H1 (cell line): ENCODE measurements at regions not wholly inside any gene's neighbourhood (a gene's known extent, or its start where the extent isn't known, plus 50 kb on each side); places are given as distances from the start of the nearest gene placed in this dataset.

Experiments
- CTCF ChIA-PET: fragments of 300-600 bp; sonication (Branson Sonifier 250); formaldehyde crosslinking; loops from one replicate; lab custom pipeline; 2021; ENCODE audit not compliant: partially characterized antibody; lab: Charles Lee
- POLR2A ChIA-PET: fragments of 300-600 bp; sonication (Branson Sonifier 250); formaldehyde crosslinking; loops from one replicate; lab custom pipeline; 2021; ENCODE audit warnings: inconsistent platforms; ENCODE audit not compliant: partially characterized antibody; lab: Charles Lee
- DNase-seq, 2 experiments: peaks; one replicate each; pipeline versions ENCODE4 v3.0.0 to v3.0.0-alpha.2; 2010 to 2022; ENCODE audit warnings: low spot score in 2 of 2, low read depth in 1 of 2, mixed read lengths in 1 of 2
- FAIRE-seq: peaks from 2 replicates; lab custom pipeline; 2011; peaks lifted over from hg19 to GRCh38; lab: Jason Lieb, UNC
- H2AFZ ChIP-seq: 2 replicates; pipeline ENCODE4 v1.8.1; 2012; ENCODE audit warnings: low read length, inconsistent platforms
- H2AK5ac ChIP-seq: 2 replicates; pipeline ENCODE4 v1.6.1; 2013; ENCODE audit warnings: low read depth, low read length
- H2BK120ac ChIP-seq: replicated peaks from 2 replicates; pipeline ENCODE3; 2013; ENCODE audit warnings: low read depth, low read length, inconsistent platforms
- H2BK12ac ChIP-seq: 2 replicates; pipeline ENCODE4 v1.6.1; 2013; ENCODE audit warnings: low read depth, low read length
- H2BK15ac ChIP-seq: 2 replicates; pipeline ENCODE4 v1.6.1; 2013; ENCODE audit warnings: low read length
- H2BK20ac ChIP-seq: 2 replicates; pipeline ENCODE4 v1.6.1; 2013; ENCODE audit warnings: low read length
- H2BK5ac ChIP-seq: 2 replicates; pipeline ENCODE4 v1.6.1; 2013; ENCODE audit warnings: low read depth, low read length
- H3K14ac ChIP-seq: 2 replicates; pipeline ENCODE4 v1.6.1; 2013; ENCODE audit warnings: inconsistent platforms; ENCODE audit not compliant: insufficient read length
- H3K18ac ChIP-seq: 2 replicates; pipeline ENCODE4 v1.6.1; 2013; ENCODE audit warnings: low read length; ENCODE audit errors: extremely low read depth
- H3K23ac ChIP-seq: 2 replicates; pipeline ENCODE4 v1.6.1; 2013; ENCODE audit warnings: inconsistent platforms; ENCODE audit not compliant: insufficient read length
- H3K23me2 ChIP-seq: 2 replicates; pipeline ENCODE4 v1.6.1; 2013; ENCODE audit warnings: low read depth, low read length
- H3K27ac ChIP-seq: 2 replicates; pipeline ENCODE4 v1.6.1; 2011; ENCODE audit warnings: low read depth, low read length, inconsistent platforms
- H3K27me3 ChIP-seq, 4 experiments: replicated peaks in 1 of 4; 1 replicate in 1 of 4; 2 replicates in 3 of 4; pipeline versions ENCODE4 v1.6.1 to v1.8.1; 2011 to 2013; ENCODE audit warnings: low read length in 3 of 4, mild to moderate bottlenecking in 3 of 4, inconsistent platforms in 2 of 4, mixed read lengths in 2 of 4, moderate library complexity in 1 of 4; ENCODE audit not compliant: control insufficient read depth in 3 of 4, insufficient read depth in 3 of 4; ENCODE audit errors: extremely low read depth in 1 of 4
- H3K36me3 ChIP-seq, 4 experiments: 2 replicates each; pipeline versions ENCODE4 v1.6.1 to v1.8.1; 2011 to 2013; ENCODE audit warnings: mild to moderate bottlenecking in 4 of 4, low read length in 3 of 4, moderate library complexity in 2 of 4, control low read depth in 1 of 4, inconsistent platforms in 1 of 4; ENCODE audit not compliant: insufficient read depth in 4 of 4, control insufficient read depth in 2 of 4
- H3K4ac ChIP-seq: replicated peaks from 2 replicates; pipeline ENCODE3; 2013; ENCODE audit warnings: low read length, low read depth, mixed read lengths, inconsistent platforms; ENCODE audit not compliant: insufficient read length
- H3K4me1 ChIP-seq, 4 experiments: replicated peaks in 1 of 4; 1 replicate in 1 of 4; 2 replicates in 3 of 4; pipeline versions ENCODE4 v1.6.1 to v1.8.1; 2011 to 2013; ENCODE audit warnings: low read length in 3 of 4, inconsistent platforms in 2 of 4, mixed read lengths in 1 of 4; ENCODE audit not compliant: insufficient read depth in 4 of 4, control insufficient read depth in 3 of 4
- H3K4me2 ChIP-seq, 2 experiments: 2 replicates each; pipeline versions ENCODE4 v1.6.1 to v1.8.1; 2011 to 2013; ENCODE audit warnings: low read depth in 2 of 2, low read length in 2 of 2, control low read depth in 1 of 2, inconsistent platforms in 1 of 2, mild to moderate bottlenecking in 1 of 2; ENCODE audit not compliant: insufficient read depth in 1 of 2
- H3K4me3 ChIP-seq, 4 experiments: fragments of 200-600, 300-600 bp in 1 of 4; sonication (generic), shearing (Covaris generic), sonication (Bioruptor Twin) in 1 of 4; 2 replicates each; pipeline versions ENCODE4 v1.5.1 to v1.8.1; 2011 to 2016; ENCODE audit warnings: low read length in 4 of 4, low read depth in 3 of 4, control low read depth in 2 of 4, inconsistent platforms in 2 of 4, mild to moderate bottlenecking in 2 of 4, mixed read lengths in 1 of 4, moderate library complexity in 1 of 4; ENCODE audit not compliant: insufficient read depth in 2 of 4; ENCODE audit errors: extremely low read depth in 1 of 4
- H3K56ac ChIP-seq: replicated peaks from 2 replicates; pipeline ENCODE3; 2013; ENCODE audit warnings: low read depth, mild to moderate bottlenecking, mixed read lengths, low read length, inconsistent platforms; ENCODE audit not compliant: insufficient read length
- H3K79me1 ChIP-seq: 2 replicates; pipeline ENCODE4 v1.6.1; 2013; ENCODE audit warnings: low read depth, low read length, control low read depth
- H3K79me2 ChIP-seq, 2 experiments: 2 replicates each; pipeline versions ENCODE4 v1.6.1 to v1.8.1; 2012 to 2013; ENCODE audit warnings: low read length in 2 of 2, mild to moderate bottlenecking in 2 of 2, inconsistent platforms in 1 of 2; ENCODE audit not compliant: insufficient read depth in 2 of 2, control insufficient read depth in 1 of 2
- H3K9ac ChIP-seq, 4 experiments: replicated peaks in 1 of 4; 1 replicate in 1 of 4; 2 replicates in 3 of 4; pipeline versions ENCODE4 v1.6.1 to v1.8.1; 2011 to 2013; ENCODE audit warnings: low read depth in 3 of 4, low read length in 3 of 4, control low read depth in 2 of 4, mild to moderate bottlenecking in 2 of 4, moderate library complexity in 2 of 4, inconsistent platforms in 1 of 4; ENCODE audit errors: extremely low read depth in 1 of 4
- H3K9me3 ChIP-seq, 2 experiments: 2 replicates each; pipeline versions ENCODE4 v1.6.1 to v1.8.1; 2012 to 2013; ENCODE audit warnings: mild to moderate bottlenecking in 2 of 2, moderate library complexity in 2 of 2, control low read depth in 1 of 2, inconsistent platforms in 1 of 2, low read depth in 1 of 2, low read length in 1 of 2, mixed read lengths in 1 of 2; ENCODE audit not compliant: insufficient read depth in 2 of 2
- H4K20me1 ChIP-seq, 2 experiments: replicated peaks in 1 of 2; 2 replicates each; pipeline versions ENCODE3 to v1.8.1; 2011 to 2013; ENCODE audit warnings: inconsistent platforms in 2 of 2, low read length in 2 of 2, mild to moderate bottlenecking in 1 of 2; ENCODE audit not compliant: insufficient read depth in 2 of 2, control insufficient read depth in 1 of 2
- H4K5ac ChIP-seq: 2 replicates; pipeline ENCODE4 v1.6.1; 2013; ENCODE audit warnings: low read length, low read depth, mixed read lengths, inconsistent platforms; ENCODE audit not compliant: insufficient read length
- H4K8ac ChIP-seq: 2 replicates; pipeline ENCODE4 v1.8.0; 2013; ENCODE audit warnings: mild to moderate bottlenecking, moderate library complexity, low read length, inconsistent platforms; ENCODE audit not compliant: insufficient read depth; ENCODE audit errors: extremely low read depth
- H4K91ac ChIP-seq: replicated peaks from 2 replicates; pipeline ENCODE3; 2013; ENCODE audit warnings: low read length, mixed read lengths, inconsistent platforms; ENCODE audit not compliant: insufficient read length
- BRCA1 ChIP-seq: IDR thresholded peaks from 2 replicates; pipeline ENCODE4 v1.6.1; 2012; ENCODE audit warnings: low read depth, low read length, improper control_type of control experiment
- CTBP2 ChIP-seq: IDR thresholded peaks from 2 replicates; pipeline ENCODE4 v1.7.0; 2011; ENCODE audit warnings: borderline replicate concordance, mild to moderate bottlenecking, moderate library complexity, mixed read lengths, low read length; ENCODE audit not compliant: insufficient read depth, insufficient read length
- JUN ChIP-seq: IDR thresholded peaks from 2 replicates; pipeline ENCODE4 v1.6.1; 2011; ENCODE audit warnings: low read depth, mild to moderate bottlenecking, improper control_type of control experiment, low read length
- JUND ChIP-seq: IDR thresholded peaks from 2 replicates; pipeline ENCODE4 v1.6.1; 2011; ENCODE audit warnings: mild to moderate bottlenecking, improper control_type of control experiment, low read length
- PHF8 ChIP-seq: fragments of 200-600 bp; sonication (generic); conservative IDR thresholded peaks from 2 replicates; pipeline ENCODE4 v1.7.1; 2012; ENCODE audit warnings: low read depth, mild to moderate bottlenecking, inconsistent platforms, low read length, moderate library complexity
- WGBS, 2 experiments: shearing (Covaris generic) in 1 of 2; methylation state at CpG; one replicate each; pipeline versions ENCODE4 v1.1.6 to v1.1.7; 2013 to 2015; ENCODE audit warnings: low lambda C conversion rate in 2 of 2, mixed read lengths in 2 of 2, inconsistent platforms in 1 of 2, low coverage in 1 of 2, missing lambda C conversion rate in 1 of 2; ENCODE audit not compliant: insufficient replicate concordance in 2 of 2, insufficient coverage in 1 of 2, insufficient read length in 1 of 2; ENCODE audit errors: extremely low coverage in 1 of 2, missing lambda C conversion rate in 1 of 2; 5-methylcytosine and 5-hydroxymethylcytosine counted together

DNA sequence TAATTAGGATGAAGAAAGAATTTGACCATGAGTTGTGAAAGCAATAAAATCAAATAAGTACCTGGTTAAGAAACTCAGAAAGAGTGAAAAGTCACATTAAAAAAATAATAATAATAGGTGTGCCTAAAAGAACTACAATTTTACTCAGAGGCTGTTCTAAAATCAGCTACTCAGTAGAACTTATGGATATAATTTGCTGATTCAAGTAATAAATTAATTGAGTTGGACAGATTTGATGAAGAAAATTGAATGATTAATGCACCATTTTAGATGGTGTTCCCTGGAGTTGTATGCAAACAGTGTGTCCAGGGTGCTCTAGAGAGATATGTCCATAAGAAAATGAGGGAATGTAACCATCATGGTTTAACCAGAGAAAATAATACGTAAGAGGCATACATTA is 2852.5 kb downstream of the PCDH9 start:
- Histone ChIP-seq H4K8ac (no peak overlapping the region), H2BK120ac (no peak overlapping the region), H4K91ac (no peak overlapping the region), H3K4me3 (no peak overlapping the region), H3K27ac (no peak overlapping the region), H3K4me1 (no peaks in the 10 kb centered on the region), H3K9me3 (peaks cover 8 to 15% of the 10 kb centered on the region in 2 experiments; a peak in 3 of 4 replicates), H3K14ac (no peak overlapping the region), H2BK15ac (no peak overlapping the region), H3K79me2 (no peaks in the 10 kb centered on the region), H3K23ac (no peak overlapping the region), H3K27me3 (no peaks in the 10 kb centered on the region), H3K18ac (no peak overlapping the region), H3K23me2 (no peaks in the 10 kb centered on the region), H4K5ac (no peak overlapping the region), H3K56ac (no peak overlapping the region), H3K4ac (no peak overlapping the region), H3K36me3 (no peaks in the 10 kb centered on the region), H2BK5ac (no peak overlapping the region), H3K79me1 (no peaks in the 10 kb centered on the region), H2BK12ac (no peak overlapping the region), H2AFZ (no peak overlapping the region), H3K9ac (no peak overlapping the region), H3K4me2 (no peak overlapping the region), H2AK5ac (no peak overlapping the region), H4K20me1 (no peaks in the 10 kb centered on the region), H2BK20ac (no peak overlapping the region)
- CTCF ChIA-PET = no interaction called here
- no peak for TF ChIP-seq JUND
- no peak for TF ChIP-seq JUN
- TF ChIP-seq CTBP2 = no peak
- TF ChIP-seq PHF8 = no peak
- TF ChIP-seq BRCA1 = no peak
- FAIRE-seq = no peak
- 91% methylated on average over 1 of the region's 1 CpG; no CpG with 5 or more reads in 1 of the 2 experiments for WGBS, 2 experiments
- POLR2A ChIA-PET = no interaction called here
- no peak for DNase-seq
